ENCODE measurements at regions not wholly inside any gene's neighbourhood (a gene's known extent, or its start where the extent isn't known, plus 50 kb on each side); places are given as distances from the start of the nearest gene placed in this dataset.

- H3K4me2 ChIP-seq, result no peak overlapping the region
- no peaks in the 10 kb centered on the region for H3K27me3 ChIP-seq (ENCODE audit: insufficient read depth)
- Mint-ChIP-seq H3K4me1 (peaks cover 28% of the 10 kb centered on the region), H3K27me3 (ENCODE audit: insufficient read depth, low read depth, poor library complexity) (peaks cover 2% of the 10 kb centered on the region), H3K4me3 (no peak overlapping the region), H3K36me3 (ENCODE audit: low read depth) (no peaks in the 10 kb centered on the region; the same call in 2 of the 3 replicates), H3K9me3 (no peaks in the 10 kb centered on the region), H3K27ac (no peak overlapping the region; the same call in 1 of the 2 replicates)
- DNase-seq (ENCODE audit: low spot score) (no peak), ATAC-seq (no peak)
- H4K20me1 ChIP-seq (replicated peaks; ENCODE audit: insufficient read depth), result no peaks in the 10 kb centered on the region
- H3K4me3 ChIP-seq, result no peak overlapping the region
- peaks cover 22% of the 10 kb centered on the region; the same call in 1 of the 2 replicates for H3K9me2 ChIP-seq (ENCODE audit: insufficient read depth)
- no peaks in the 10 kb centered on the region for H3F3A ChIP-seq (replicated peaks; ENCODE audit: low read depth)
- peaks cover 27% of the 10 kb centered on the region for H3K4me1 ChIP-seq (ENCODE audit: insufficient read depth)
- no peak overlapping the region for H3K27ac ChIP-seq (ENCODE audit: low read depth)
- H3K36me3 ChIP-seq (ENCODE audit: insufficient read depth), result no peaks in the 10 kb centered on the region
- TF ChIP-seq ZNF114 (CRISPR knock-in tag; IDR thresholded peaks at IDR 0.05) (no peak), ZNF331 (CRISPR knock-in tag; IDR thresholded peaks at IDR 0.05; ENCODE audit: low read depth) (no peak), ETS1 (IDR thresholded peaks at IDR 0.05) (no peak), JUNB (IDR thresholded peaks at IDR 0.05; ENCODE audit: unreplicated experiment) (no peak), POLR2AphosphoS5 (IDR thresholded peaks at IDR 0.05; ENCODE audit: low read depth) (no peak), NANOG (IDR thresholded peaks at IDR 0.05; ENCODE audit: borderline replicate concordance) (no peak), REST (IDR thresholded peaks at IDR 0.05; ENCODE audit: unreplicated experiment) (no peak), CREB1 (CRISPR knock-in tag; IDR thresholded peaks at IDR 0.05; ENCODE audit: low read depth) (no peak), CTCF (conservative IDR thresholded peaks at IDR 0.05; ENCODE audit: low read depth in 2 of 2) (no peak)
- H2AFZ ChIP-seq, result peak overlapping the region; percentile 83; the same call in 1 of the 2 replicates
- no peaks in the 10 kb centered on the region for H3K79me2 ChIP-seq (replicated peaks; ENCODE audit: insufficient read depth)
These were observed 218.9 kb upstream of the TANK start for GRCh38 chr2:160941290-160941846.
